ENCODE measurements at regions not wholly inside any gene's neighbourhood (a gene's known extent, or its start where the extent isn't known, plus 50 kb on each side); places are given as distances from the start of the nearest gene placed in this dataset.
A peak's percentile ranks its signal among the peaks of the same experiment; 100 is the strongest.
"Not testable (repeated sequence)": the region's sequence is repeated elsewhere in the genome, so short reads cannot be mapped to it uniquely, and the experiment has no call there.

DNA sequence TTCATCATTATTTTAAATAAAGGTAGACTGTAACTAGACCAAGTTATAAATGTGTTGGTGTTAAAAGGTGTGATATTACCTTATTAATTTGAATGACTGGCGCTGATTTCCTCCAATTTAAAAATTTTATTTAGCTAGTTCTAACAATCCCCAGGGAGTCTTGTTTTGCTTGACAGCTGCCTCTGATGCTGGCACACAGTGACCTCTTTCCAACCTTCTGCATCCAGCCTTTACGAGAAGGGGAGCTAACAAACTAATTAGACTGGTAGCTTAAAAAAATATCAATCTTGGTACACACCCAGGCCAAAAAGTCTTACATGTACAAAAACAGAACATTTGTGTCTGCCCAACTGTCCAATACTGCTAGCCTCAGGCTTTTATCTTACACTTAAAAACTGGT is 51.8 kb upstream of the ENPEP start:
- no peak for DNase-seq (ENCODE audit: low read depth)

DNA sequence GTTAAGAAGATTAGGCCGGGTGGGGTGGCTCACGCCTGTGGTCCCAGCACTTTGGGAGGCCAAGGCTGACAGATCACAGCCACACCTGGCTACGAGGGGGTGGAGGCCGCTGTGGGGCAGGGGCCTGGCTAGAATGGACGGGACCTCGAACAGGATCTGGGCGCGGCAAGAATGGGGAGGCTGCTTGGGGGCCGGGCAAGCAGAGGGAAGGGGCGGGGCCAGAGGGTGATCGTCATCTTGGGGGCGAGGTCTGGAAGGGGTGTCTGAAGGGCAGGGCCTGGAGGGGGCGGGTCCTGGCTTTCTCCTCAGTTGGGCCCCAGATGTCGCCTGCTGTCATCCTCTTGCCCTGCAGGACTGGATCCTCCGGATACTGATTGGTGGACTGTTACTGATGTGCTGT is 57.3 kb upstream of the ENPEP start:
- DNase-seq (ENCODE audit: low read depth) = no peak

DNA sequence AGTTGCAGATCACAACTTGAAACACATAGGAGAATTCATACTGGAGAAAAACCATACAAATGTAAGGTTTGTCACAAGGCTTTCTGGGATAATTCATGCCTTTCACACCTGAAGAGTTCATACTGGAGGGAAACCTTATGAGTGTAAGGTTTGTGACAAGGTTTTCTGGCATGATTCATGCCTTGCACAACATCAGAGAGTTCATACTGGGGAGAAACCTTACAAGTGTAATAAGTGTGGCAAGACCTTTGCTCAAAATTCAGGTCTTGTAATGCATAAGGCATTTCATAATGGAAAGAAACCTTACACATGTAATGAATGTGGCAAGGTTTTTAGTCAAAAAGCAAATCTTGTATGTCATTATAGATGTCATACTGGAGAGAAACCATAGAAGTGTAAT is 58.8 kb upstream of the ENPEP start:
- no peak for DNase-seq (ENCODE audit: low read depth)

DNA sequence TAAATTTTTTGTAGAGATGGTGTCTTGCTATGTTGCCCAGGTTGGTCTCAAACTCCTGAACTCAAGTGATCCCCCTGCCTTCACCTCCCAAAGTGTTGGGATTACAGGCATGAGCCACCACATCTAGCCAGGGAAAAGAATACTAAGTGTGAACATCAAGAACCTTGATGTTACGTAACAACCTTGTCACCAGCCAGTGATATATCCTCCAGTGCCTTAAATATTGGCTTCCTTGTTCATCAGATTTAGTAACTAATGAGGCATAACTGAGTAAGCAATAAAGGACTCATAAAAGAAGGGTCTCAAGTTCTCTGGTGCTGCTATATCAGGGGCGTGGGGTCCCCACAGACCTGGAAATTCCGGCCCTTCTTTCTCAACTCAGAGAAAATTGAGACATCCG is 60.5 kb upstream of the ENPEP start:
- no peak for DNase-seq (ENCODE audit: low read depth)

DNA sequence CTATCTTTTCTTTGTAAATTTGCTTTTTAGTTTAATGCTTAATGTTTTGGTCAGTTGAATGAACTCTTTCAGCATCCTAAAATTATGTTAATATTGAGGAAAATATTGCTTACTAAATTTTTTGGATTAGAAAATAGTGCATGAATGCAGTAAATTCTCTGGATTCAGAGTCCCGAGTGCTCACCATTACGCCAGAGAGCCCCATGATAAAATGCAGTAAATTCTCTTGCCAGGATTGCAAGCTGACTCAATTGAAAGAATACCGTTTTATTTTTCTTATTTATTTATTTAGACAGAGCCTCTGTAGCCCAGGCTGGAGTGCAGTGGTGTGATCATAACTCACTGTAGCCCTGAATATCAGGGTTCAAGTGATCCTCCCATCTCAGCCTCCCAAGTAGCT is 60.9 kb upstream of the ENPEP start:
- DNase-seq (ENCODE audit: low read depth) = no peak

DNA sequence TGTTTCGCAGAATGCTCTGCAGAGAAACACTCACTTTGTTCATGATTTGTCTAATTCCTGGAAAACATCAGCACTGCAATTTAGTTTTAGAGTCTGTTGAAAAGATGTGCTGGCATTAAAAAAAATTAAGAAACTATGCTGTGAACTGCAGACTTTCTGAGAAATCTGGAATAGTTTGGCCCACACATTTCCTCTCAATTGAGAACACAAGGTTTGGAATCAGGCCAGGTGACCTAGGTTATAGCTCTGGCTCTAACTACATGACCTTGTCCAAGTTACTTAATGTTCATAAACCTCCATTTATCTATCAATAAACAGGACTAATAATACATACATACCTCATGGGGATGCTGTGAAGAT is 61.4 kb upstream of the ENPEP start:
- no peak for DNase-seq (ENCODE audit: low read depth)

DNA sequence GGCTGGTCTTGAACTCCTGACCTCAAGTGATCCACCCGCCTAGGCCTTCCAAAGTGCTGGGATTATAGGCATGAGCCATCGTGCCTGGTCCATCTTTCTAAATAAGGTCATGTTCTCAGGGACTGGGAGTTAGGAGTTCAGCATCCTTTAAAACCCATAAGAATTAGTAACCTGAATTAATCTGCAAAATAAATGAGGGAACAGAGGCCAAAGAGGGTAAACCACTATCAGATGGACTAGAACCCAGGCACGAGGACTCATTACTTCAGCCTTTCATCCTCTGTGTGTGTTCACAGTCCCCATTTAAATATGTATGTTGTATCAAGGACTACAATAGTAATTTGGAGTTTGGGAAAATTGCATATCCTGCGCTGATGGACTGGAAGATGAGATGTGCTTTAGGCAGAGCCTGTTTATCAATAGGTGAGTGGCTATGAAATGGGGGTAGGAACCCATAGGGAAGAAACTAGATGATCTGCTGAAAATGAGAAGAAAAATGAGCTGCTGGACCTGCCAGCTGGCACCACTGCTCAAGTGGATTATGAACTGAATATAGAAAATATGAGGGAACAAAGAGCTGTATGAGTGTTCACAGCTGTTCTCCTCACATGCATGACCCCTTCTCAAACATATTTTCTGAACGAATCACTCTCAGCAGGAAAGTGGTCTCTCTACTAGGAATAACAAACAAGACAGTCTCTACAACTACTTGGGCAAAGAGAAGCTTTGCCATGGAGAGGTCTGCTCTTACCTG is 62.0 kb upstream of the ENPEP start:
- DNase-seq (ENCODE audit: low read depth) = peak; percentile 34

DNA sequence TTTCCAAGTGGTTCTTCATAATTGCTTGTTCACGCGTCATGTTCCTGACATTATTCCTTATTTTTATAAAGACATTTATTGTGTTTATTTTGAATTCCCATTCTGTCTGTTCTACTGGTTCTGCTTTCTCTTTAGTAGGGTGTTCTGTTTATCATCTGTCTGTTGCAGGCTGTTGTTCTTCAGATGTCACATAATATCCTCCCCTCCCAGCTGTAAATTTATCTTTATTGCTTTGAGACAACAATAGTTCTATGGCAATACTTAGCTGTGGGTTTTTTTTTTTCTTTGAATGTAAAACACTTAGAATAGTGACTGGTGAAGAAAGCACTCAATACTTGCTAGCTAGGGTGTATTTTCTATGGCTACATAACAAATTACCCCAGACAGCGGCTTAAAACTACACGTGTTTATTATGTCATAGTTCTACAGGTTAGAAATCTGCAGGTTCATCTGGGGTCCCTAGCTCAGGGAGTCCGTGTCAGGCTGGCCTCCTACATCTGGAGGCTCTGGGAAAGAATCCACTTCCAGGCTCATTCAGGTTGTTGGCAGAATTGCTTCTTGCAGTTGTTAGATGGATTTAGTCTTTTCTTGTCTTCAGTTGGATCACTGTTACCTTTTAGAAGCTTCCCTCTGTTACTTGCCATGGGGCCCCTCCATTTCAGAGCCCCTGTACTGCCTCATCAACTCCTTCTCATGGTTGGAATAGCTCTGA is 63.4 kb upstream of the ENPEP start:
- DNase-seq (ENCODE audit: low read depth) = no peak

DNA sequence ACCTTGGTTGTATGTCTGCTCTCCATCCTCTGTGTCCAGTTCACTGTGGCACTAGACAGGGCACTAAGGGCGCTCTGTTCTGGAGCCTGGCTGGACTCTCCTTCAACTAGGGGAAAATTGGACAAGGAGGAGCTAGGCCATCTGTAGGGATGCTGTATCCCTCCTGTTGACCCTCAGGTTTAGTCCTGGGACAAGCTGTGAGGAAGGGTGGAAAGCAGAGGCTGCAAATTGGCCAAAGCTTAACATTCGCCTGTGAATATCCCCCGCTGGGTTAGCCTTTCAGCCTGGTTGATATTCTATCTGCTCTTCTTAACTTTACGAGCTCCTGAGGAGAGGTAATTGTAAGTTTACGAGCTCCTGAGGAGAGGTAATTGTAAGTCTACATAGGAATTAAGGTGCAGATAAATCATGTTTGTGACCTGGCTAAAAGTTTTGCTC is 64.4 kb upstream of the ENPEP start:
- no peak for DNase-seq (ENCODE audit: low read depth)

DNA sequence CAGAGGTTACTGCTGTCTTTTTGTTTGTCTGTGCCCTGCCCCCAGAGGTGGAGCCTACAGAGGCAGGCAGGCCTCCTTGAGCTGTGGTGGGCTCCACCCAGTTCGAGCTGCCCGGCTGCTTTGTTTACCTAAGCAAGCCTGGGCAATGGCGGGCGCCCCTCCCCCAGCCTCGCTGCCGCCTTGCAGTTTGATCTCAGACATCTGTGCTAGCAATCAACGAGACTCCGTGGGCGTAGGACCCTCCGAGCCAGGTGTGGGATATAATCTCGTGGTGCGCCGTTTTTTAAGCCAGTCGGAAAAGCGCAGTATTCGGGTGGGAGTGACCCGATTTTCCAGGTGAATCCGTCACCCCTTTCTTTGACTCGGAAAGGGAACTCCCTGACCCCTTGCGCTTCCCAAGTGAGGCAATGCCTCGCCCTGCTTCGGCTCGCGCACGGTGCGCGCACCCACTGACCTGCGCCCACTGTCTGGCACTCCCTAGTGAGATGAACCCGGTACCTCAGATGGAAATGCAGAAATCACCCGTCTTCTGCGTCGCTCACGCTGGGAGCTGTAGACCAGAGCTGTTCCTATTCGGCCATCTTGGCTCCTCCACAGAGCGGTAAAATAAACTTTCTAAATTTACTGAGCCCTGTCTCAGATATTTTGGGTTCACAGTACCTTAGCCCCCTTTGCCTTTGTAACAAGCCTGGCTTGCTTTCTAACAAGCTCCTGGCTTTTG is 64.9 kb upstream of the ENPEP start:
- DNase-seq (ENCODE audit: low read depth) = not testable (repeated sequence)

DNA sequence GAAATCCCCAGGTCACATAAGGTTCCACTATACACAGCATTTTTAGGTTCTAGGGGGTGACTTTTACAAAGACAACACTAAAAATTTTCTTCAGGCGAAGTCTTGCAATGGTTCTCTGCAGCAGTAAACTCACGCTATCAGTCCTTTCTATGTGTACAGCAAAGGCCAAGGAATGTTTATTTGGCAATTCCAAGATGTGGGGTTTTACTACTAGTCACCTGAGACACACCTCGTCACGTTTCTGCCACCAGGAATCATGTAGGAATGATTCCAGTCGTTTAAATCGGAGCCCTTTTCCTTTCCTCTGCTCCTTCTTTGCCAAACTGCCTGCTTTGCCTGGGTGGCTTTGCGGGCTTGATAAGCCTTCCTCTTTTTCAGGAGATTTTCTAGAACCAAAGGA is 75.9 kb upstream of the ENPEP start:
- DNase-seq (ENCODE audit: low read depth) = no peak

DNA sequence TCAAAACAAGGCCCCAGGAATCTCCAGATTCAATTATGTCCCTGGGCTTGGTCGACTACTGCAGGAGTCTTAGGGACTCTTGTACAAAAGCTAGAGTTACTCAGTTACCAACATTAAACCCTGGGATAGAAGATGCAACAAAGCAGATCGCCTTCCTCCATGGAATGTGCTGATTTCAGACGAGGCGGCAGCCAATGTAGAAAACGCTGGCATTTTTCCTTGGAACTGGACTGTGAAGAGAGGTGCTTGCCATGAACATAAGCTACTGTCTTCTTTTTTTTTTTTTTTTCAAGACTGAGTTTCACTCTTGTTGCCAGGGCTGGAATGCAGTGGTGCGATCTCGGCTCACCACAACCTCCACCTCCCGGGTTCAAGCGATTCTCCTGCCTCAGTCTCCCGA is 76.9 kb upstream of the ENPEP start:
- DNase-seq (ENCODE audit: low read depth) = not testable (repeated sequence)

DNA sequence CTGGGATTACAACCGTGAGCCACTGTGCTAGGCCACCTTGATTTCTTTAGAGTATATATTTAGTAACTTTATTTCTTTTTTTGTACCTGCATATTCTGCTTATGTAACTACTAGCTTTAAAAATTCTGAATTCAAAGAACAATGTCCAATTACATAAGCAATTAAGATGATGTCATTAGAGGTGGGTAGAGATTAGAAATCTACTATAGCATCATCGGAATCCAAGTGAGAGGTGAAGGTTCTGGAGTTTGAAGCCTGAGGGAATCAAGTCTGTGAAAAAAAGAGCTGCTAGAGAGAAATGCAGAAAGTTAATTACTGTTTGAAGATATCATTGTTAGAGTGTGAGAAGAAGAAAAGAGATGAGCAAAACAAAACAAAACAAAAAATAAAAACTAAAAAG is 79.0 kb upstream of the ENPEP start:
- no peak for DNase-seq (ENCODE audit: low read depth)

DNA sequence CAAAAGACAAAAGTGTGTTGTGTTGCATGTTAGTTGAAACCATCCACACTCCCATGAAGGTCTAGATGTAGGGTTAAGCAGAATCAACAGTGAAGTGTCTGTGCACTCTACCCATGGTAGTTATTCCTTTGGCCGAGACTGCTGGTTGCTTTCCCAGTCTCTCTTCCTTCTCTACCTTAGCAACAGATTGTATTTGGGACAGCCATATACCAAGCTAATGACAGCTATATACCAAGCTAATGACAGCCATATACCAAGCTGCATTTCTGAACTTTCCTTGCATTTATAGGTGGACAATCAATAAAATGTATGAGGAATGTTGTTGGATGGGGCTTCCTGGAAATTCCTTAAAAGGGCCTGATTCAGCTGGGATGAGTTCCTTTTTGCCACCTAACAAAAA is 80.5 kb upstream of the ENPEP start:
- no peak for DNase-seq (ENCODE audit: low read depth)

DNA sequence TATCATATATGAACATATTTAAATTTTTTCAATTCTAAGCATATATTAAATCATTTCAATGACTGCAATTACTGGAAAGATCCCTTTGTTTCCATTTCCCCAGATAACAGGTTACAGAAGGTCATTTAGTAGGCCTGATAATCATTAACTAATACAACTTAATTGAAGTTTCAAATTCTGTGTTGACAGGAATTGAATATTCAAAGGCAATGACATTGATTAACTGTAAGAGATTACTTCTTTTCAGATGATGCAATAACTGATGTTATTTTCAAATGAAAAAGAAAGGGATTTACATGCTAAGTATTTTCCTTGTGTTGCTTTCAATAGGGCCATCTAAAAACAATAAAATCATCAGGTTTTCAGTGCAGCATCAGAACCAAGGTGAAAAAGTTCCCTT is 81.1 kb upstream of the ENPEP start:
- DNase-seq (ENCODE audit: low read depth) = no peak

DNA sequence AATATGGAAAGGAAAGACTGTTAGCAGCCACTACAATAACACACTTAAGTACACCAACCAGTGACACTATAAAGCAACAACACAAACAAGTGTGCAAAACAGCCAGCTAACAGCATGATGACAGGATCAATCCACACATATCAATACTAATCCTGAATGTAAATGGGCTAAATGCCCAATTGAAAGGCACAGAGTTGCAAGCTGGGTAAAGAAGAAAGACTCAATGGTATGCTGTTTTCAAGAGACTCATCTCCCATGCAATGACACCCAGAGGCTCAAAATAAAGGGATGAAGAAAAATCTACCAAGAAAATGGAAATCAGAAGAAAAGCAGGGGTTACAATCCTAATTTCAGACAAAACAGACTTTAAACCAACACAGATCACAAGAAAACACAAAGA is 94.2 kb upstream of the ENPEP start:
- no peak for DNase-seq (ENCODE audit: low read depth)

DNA sequence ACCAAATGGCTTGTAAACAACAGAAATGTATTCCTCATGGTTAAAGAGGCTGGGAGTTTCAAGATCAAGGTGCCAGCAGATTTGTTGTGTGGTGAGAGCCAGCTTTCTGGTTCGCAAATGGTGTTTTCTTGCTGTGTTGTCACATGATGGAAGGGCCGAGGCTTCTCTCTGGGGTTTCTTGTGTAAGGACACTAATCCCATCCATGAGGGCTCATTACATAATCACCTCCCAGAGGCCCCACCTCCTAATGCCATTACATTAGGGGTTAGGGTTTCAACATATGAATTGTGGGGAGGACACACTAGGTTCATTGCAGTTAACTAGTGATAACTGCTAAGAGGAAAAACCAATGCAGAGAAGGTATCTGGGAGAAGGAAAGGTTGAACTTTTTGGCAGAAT is 103.5 kb upstream of the ENPEP start:
- DNase-seq (ENCODE audit: low read depth) = no peak

DNA sequence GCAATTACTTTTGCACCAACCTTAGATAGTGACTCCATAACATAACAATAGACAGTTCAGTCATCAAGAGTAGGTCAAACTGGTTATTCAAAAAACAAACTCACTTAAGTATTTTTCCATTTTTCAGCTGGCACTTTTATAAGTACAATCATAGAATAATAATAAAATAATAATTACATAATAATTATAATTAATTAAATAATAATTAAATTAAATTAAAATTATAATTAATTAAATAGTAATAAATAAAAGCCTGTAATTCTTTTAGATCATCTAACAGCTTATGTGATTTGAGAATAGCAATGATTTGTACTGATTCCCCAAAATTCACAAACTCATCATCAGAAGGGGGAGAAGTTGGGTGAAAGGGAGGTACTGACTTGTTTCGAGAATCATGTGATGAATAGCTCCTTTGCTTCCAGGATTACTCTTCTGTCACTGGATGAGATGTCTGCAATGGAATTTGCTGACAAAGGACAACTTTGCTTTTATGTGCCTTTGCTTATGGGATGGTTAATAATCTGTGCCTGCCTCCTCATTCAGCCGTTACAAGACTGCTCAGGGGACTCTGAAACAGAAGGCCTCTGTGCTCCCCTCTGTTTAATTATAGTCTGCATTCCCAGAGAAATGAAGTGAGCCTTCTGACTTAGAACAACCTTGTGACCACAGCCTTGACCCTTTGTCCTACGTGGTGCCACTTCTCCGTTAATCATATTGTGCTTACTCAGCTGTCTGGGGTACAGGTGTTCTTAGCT is 104.8 kb upstream of the ENPEP start:
- DNase-seq (ENCODE audit: low read depth) = no peak

DNA sequence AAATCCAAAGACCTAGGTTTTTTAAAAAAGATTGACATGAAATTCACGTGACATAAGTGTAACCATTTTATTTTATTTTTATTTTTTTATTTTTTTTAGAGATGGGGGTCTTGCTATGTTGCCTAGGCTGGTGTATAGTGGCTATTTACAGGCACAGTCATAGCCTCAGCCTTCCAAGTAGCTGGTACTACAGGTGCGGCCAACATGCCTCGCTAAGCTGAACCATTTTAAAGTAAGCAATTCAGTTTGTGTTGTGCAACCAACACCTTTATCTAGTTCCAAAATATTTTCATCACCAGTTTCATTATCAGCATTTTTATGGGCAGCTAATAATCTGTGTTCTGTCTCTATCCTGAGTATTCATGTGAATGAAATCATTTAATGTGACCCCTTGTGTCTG is 107.5 kb upstream of the ENPEP start:
- DNase-seq (ENCODE audit: low read depth) = no peak

DNA sequence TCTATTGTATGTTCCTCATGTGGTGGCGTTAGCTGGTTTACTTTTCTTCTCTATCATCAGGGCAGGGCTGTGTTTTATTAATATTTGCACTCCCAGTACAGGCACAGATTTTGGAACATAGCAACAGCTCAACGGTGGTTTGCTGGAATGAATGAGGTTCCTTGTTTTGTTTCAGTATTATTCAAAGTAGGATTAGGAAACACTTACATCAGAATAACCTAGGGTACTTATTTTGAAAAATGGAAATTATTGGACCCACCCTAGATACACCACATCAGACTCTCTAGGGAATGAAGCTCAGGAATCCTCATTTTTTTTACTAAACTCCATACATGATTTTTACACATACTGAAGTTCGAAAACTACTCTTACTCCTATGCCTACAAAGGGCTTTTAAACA is 108.8 kb upstream of the ENPEP start:
- DNase-seq (ENCODE audit: low read depth) = no peak

DNA sequence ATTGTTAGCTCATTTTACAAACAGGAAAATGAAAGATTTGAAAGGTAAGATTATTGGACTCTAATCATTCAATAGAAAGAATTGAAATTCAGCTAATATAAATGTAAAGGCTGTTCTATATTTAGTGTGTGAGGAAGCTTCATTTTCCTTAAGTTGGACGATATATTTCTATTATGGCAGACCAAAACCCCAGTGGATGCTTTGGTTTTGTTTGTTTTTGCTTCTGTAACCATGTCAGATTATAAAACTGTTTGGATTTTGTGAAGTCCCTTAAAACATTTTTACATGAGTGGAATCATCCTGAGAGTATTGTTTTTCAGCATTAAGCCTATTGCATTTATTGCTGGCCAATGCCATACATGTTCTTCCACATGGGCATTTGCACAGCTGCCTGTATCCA is 110.2 kb upstream of the ENPEP start:
- no peak for DNase-seq (ENCODE audit: low read depth)

DNA sequence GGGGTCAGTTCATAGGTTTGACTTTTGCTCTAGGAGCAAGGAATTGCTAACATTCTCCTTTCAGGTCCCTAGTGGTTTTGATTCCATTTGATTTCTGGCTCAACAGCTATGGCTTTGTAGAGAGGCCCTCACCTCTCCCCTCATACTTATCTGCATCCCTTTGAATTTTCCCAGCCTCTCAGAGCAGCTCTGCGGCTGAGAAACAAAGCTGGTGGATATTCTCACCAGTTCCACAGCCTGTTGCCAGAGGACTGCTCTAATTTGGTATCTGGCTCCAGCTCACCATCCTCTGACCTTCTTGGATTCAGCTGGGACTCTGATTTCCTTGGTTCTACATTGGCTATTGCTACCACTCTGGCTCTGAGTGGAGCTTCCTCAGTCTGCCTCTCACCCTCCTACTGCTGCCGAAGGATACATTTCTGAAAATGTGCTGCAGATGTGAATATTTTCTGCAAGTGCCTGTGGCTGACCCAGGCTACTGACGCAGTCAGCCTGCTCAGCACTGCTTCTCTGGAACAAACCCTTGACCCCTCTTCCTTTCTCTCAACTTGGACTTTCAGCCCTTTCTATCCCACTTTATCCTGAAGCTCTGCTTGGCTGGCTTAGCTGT is 110.9 kb upstream of the ENPEP start:
- DNase-seq (ENCODE audit: low read depth) = no peak

Data from fibroblast of the conjunctiva (primary cell).